B cell (primary cell): ENCODE measurements at regions not wholly inside any gene's neighbourhood (a gene's known extent, or its start where the extent isn't known, plus 50 kb on each side); places are given as distances from the start of the nearest gene placed in this dataset.

Source experiments
- ATAC-seq: fragments of 200-7000 bp; cut with Tn5 transposase; one replicate; pipeline ENCODE4 v1.10.0; 2021; ENCODE audit warnings: low read depth, mild to moderate bottlenecking, moderate number of reproducible peaks, moderate library complexity
- CTCF ChIA-PET: fragments of 350-600 bp; sonication (Branson Sonifier 250); formaldehyde crosslinking; loops from one replicate; lab custom pipeline; 2021; ENCODE audit warnings: antibody characterized with exemption, inconsistent platforms; lab: Charles Lee
- POLR2A ChIA-PET: fragments of 350-600 bp; sonication (Branson Sonifier 250); formaldehyde crosslinking; loops from one replicate; lab custom pipeline; 2021; ENCODE audit warnings: antibody characterized with exemption; lab: Charles Lee
- DNase-seq: peaks from one replicate; pipeline ENCODE4 v3.0.0; 2013
- H2AFZ ChIP-seq: 2 replicates; pipeline ENCODE4 v1.6.1; 2012; ENCODE audit warnings: mild to moderate bottlenecking, low read depth, low read length; ENCODE audit not compliant: insufficient read depth, poor library complexity, severe bottlenecking
- H3K27ac ChIP-seq, 2 donors: 1 replicate in 1 of 2; 2 replicates in 1 of 2; pipeline ENCODE4 v1.5.1; 2012 to 2013; ENCODE audit warnings: low read length in 2 of 2, mild to moderate bottlenecking in 2 of 2, moderate library complexity in 1 of 2
- H3K27me3 ChIP-seq, 4 experiments: fragments of 200-600 bp in 1 of 4; sonication (generic) in 1 of 4; replicated peaks in 1 of 4; 1 replicate in 2 of 4; 2 replicates in 2 of 4; pipeline versions ENCODE4 v1.6.1 to v1.7.0; 2013 to 2016; ENCODE audit warnings: low read length in 3 of 4, mild to moderate bottlenecking in 2 of 4, mixed read lengths in 1 of 4, moderate library complexity in 1 of 4; ENCODE audit not compliant: insufficient read depth in 4 of 4, control insufficient read depth in 3 of 4; ENCODE audit errors: control extremely low read depth in 1 of 4
- H3K36me3 ChIP-seq, 2 experiments: replicated peaks in 1 of 2; 1 replicate in 1 of 2; 2 replicates in 1 of 2; pipeline versions ENCODE4 v1.6.1 to v1.7.1; 2013; ENCODE audit warnings: low read length in 1 of 2; ENCODE audit not compliant: insufficient read depth in 2 of 2, control insufficient read depth in 1 of 2; ENCODE audit errors: control extremely low read depth in 1 of 2, extremely low read depth in 1 of 2
- H3K4me1 ChIP-seq, 2 donors: fragments of 200-600 bp in 1 of 2; sonication (generic) in 1 of 2; 1 replicate in 1 of 2; 2 replicates in 1 of 2; pipeline versions ENCODE4 v1.5.1 to v1.6.1; 2013 to 2017; ENCODE audit warnings: low read length in 2 of 2; ENCODE audit not compliant: control insufficient read depth in 2 of 2, insufficient read depth in 2 of 2
- H3K4me2 ChIP-seq: replicated peaks from 2 replicates; pipeline ENCODE3; 2012; ENCODE audit warnings: mild to moderate bottlenecking, low read depth, low read length; ENCODE audit not compliant: poor library complexity, severe bottlenecking
- H3K4me3 ChIP-seq, 5 experiments: fragments of 200-600 bp in 1 of 5; sonication (generic) in 1 of 5; 1 replicate in 3 of 5; 2 replicates in 2 of 5; pipeline versions ENCODE4 v1.5.1 to v1.7.0; 2011 to 2016; ENCODE audit warnings: low read length in 4 of 5, mild to moderate bottlenecking in 4 of 5, low read depth in 2 of 5, control low read depth in 1 of 5, moderate library complexity in 1 of 5; ENCODE audit not compliant: insufficient read depth in 1 of 5; ENCODE audit errors: control extremely low read depth in 1 of 5, extremely low read depth in 1 of 5
- H3K79me2 ChIP-seq: fragments of 200-600 bp; sonication (generic); one replicate; pipeline ENCODE4 v1.6.0; 2016; ENCODE audit warnings: low read length; ENCODE audit not compliant: control insufficient read depth, insufficient read depth
- H3K9ac ChIP-seq: fragments of 200-600 bp; sonication (generic); 2 replicates; pipeline ENCODE4 v1.6.1; 2017; ENCODE audit warnings: mild to moderate bottlenecking, low read length, moderate library complexity
- H3K9me3 ChIP-seq, 3 donors: one replicate each; pipeline versions ENCODE4 v1.6.1 to v1.7.1; 2013; ENCODE audit warnings: low read length in 2 of 3; ENCODE audit not compliant: control insufficient read depth in 2 of 3, insufficient read depth in 1 of 3; ENCODE audit errors: control extremely low read depth in 1 of 3
- H4K20me1 ChIP-seq: 2 replicates; pipeline ENCODE4 v1.6.0; 2012; ENCODE audit warnings: mild to moderate bottlenecking, low read length; ENCODE audit not compliant: insufficient read depth, control insufficient read depth, poor library complexity, severe bottlenecking
- H3K27ac Mint-ChIP-seq: one replicate; pipeline ENCODE4 v1.8.0; 2021; ENCODE audit warnings: mixed read lengths
- H3K27me3 Mint-ChIP-seq: one replicate; pipeline ENCODE4 v1.8.0; 2021; ENCODE audit warnings: mixed read lengths
- H3K4me1 Mint-ChIP-seq: one replicate; pipeline ENCODE4 v1.8.0; 2021; ENCODE audit warnings: mixed read lengths
- H3K4me3 Mint-ChIP-seq: one replicate; pipeline ENCODE4 v1.8.0; 2021; ENCODE audit warnings: mixed read lengths
- H3K9me3 Mint-ChIP-seq: one replicate; pipeline ENCODE4 v1.8.0; 2022; ENCODE audit warnings: mixed read lengths; ENCODE audit not compliant: insufficient read depth
- CTCF ChIP-seq: fragments of 200-600 bp; IDR thresholded peaks from one replicate; pipeline ENCODE4 v1.8.0; 2022; ENCODE audit warnings: antibody characterized with exemption, mild to moderate bottlenecking
- EZH2 ChIP-seq: IDR thresholded peaks from 2 replicates; pipeline ENCODE4 v1.6.1; 2012; ENCODE audit warnings: borderline replicate concordance, low read depth, mild to moderate bottlenecking, moderate library complexity, low read length; ENCODE audit not compliant: insufficient read depth, poor library complexity, severe bottlenecking
- WGBS: methylation state at CpG from one replicate; pipeline ENCODE4 v1.1.5; 2013; ENCODE audit warnings: missing lambda C conversion rate; ENCODE audit not compliant: insufficient coverage; 5-methylcytosine and 5-hydroxymethylcytosine counted together
- intact Hi-C: fragments of 100-400 bp; cut with micrococcal nuclease; formaldehyde crosslinking; loops from one replicate; pipeline ENCODE4 v1.10.0; 2022

- Mint-ChIP-seq H3K27ac (no peak overlapping the region), H3K4me3 (no peak overlapping the region), H3K4me1 (no peaks in the 10 kb centered on the region), H3K9me3 (no peaks in the 10 kb centered on the region), H3K27me3 (no peaks in the 10 kb centered on the region)
- no peaks in the 10 kb centered on the region for H3K27me3 ChIP-seq
- no peak overlapping the region for H3K27ac ChIP-seq
- ATAC-seq (no peak), DNase-seq (no peak)
- intact Hi-C loops, result no loop called here
- TF ChIP-seq EZH2, result no peak
- TF ChIP-seq CTCF, result no peak
- no peaks in the 10 kb centered on the region for H4K20me1 ChIP-seq
- no peak overlapping the region for H3K9ac ChIP-seq
- CTCF ChIA-PET, result no interaction called here
- no peaks in the 10 kb centered on the region for H3K4me1 ChIP-seq
- no peaks in the 10 kb centered on the region for H3K79me2 ChIP-seq
- peaks cover 0 to 6% (median 0%) of the 10 kb centered on the region in 3 donors for H3K9me3 ChIP-seq
- no peaks in the 10 kb centered on the region for H3K36me3 ChIP-seq
- POLR2A ChIA-PET, result no interaction called here
- no peak overlapping the region for H3K4me2 ChIP-seq
- H3K4me3 ChIP-seq, result no peak overlapping the region
- no peak overlapping the region for H2AFZ ChIP-seq
- WGBS, result 89% methylated on average over 1 of the region's 7 CpGs
Observed at GRCh38 chr2:15834381-15835031, 105.8 kb upstream of the MYCN start.

GRCh38 chr2:15835991-15836688 is 104.2 kb upstream of the MYCN start:
- Mint-ChIP-seq H3K9me3 (no peaks in the 10 kb centered on the region), H3K27ac (no peak overlapping the region), H3K4me3 (no peak overlapping the region), H3K27me3 (no peaks in the 10 kb centered on the region), H3K4me1 (no peaks in the 10 kb centered on the region)
- Histone ChIP-seq H3K27ac (no peak overlapping the region), H3K36me3 (no peaks in the 10 kb centered on the region), H2AFZ (no peak overlapping the region), H3K4me2 (no peak overlapping the region), H3K9ac (no peak overlapping the region), H3K4me3 (no peak overlapping the region), H3K9me3 (peaks cover 0 to 6% (median 0%) of the 10 kb centered on the region in 3 donors), H3K27me3 (no peaks in the 10 kb centered on the region), H4K20me1 (no peaks in the 10 kb centered on the region), H3K4me1 (no peaks in the 10 kb centered on the region), H3K79me2 (no peaks in the 10 kb centered on the region)
- no peak for TF ChIP-seq CTCF
- TF ChIP-seq EZH2, result no peak
- ChIA-PET POLR2A (no interaction called here), CTCF (no interaction called here)
- intact Hi-C loops, result no loop called here
- no peak for ATAC-seq
- WGBS, result 96% methylated on average over 9 of the region's 9 CpGs
- no peak for DNase-seq
